Right ventricle myocardium inferior (tissue), 1 donor: ENCODE measurements at regions not wholly inside any gene's neighbourhood (a gene's known extent, or its start where the extent isn't known, plus 50 kb on each side); places are given as distances from the start of the nearest gene placed in this dataset.

Experiments
- ATAC-seq: fragments of 200-7000 bp; cut with Tn5 transposase; one replicate; pipeline ENCODE4 v1.9.1; 2020; ENCODE audit warnings: mild to moderate bottlenecking, moderate library complexity
- DNase-seq: peaks from one replicate; pipeline ENCODE4 v3.0.0; 2021; ENCODE audit errors: missing footprints
- intact Hi-C: fragments of 100-400 bp; cut with DNase I; formaldehyde crosslinking; loops from one replicate; pipeline ENCODE4 v1.11.0; 2022
- donor health status: DM: no; HTN: yes; CAD: no; lungs with severe emphysema.

- intact Hi-C loops: no loop called here
- ATAC-seq (no peak), DNase-seq (no peak)
These were observed 234.8 kb upstream of the TMEM161B start for GRCh38 chr5:88503406-88503805.

- intact Hi-C loops: no loop called here
- DNase-seq (no peak), ATAC-seq (no peak)
These were observed 234.3 kb upstream of the TMEM161B start for GRCh38 chr5:88503041-88503345.

- DNase-seq (no peak), ATAC-seq (no peak)
- intact Hi-C loops: no loop called here
These were observed 233.8 kb upstream of the TMEM161B start for GRCh38 chr5:88502179-88503040.

GRCh38 chr5:88495810-88496209 is 227.2 kb upstream of the TMEM161B start:
- intact Hi-C loops: no loop called here
- no peak for DNase-seq
- no peak for ATAC-seq

- DNase-seq (no peak), ATAC-seq (no peak)
- intact Hi-C loops: no loop called here
These were observed 222.2 kb upstream of the TMEM161B start for GRCh38 chr5:88490874-88491273.

- ATAC-seq (no peak), DNase-seq (no peak)
- intact Hi-C loops: no loop called here
These were observed 220.7 kb upstream of the TMEM161B start for GRCh38 chr5:88489364-88489763.

GRCh38 chr5:88488561-88488960 is 219.9 kb upstream of the TMEM161B start:
- ATAC-seq (no peak), DNase-seq (no peak)
- intact Hi-C loops: no loop called here

GRCh38 chr5:88488130-88488529 is 219.5 kb upstream of the TMEM161B start:
- ATAC-seq: no peak
- intact Hi-C loops: no loop called here
- no peak for DNase-seq

GRCh38 chr5:88487066-88487465 is 218.4 kb upstream of the TMEM161B start:
- intact Hi-C loops: no loop called here
- no peak for ATAC-seq
- no peak for DNase-seq

GRCh38 chr5:88486431-88486830 is 217.8 kb upstream of the TMEM161B start:
- ATAC-seq (no peak), DNase-seq (no peak)
- intact Hi-C loops: no loop called here

- DNase-seq (no peak), ATAC-seq (no peak)
- intact Hi-C loops: no loop called here
These were observed 216.9 kb upstream of the TMEM161B start for GRCh38 chr5:88485531-88485930.

GRCh38 chr5:88483964-88484672 is 215.5 kb upstream of the TMEM161B start:
- ATAC-seq: no peak
- DNase-seq: no peak
- intact Hi-C loops: no loop called here

- intact Hi-C loops: no loop called here
- ATAC-seq (no peak), DNase-seq (no peak)
These were observed 212.3 kb upstream of the TMEM161B start for GRCh38 chr5:88480801-88481499.

- DNase-seq (no peak), ATAC-seq (no peak)
- intact Hi-C loops: no loop called here
These were observed 211.6 kb upstream of the TMEM161B start for GRCh38 chr5:88480245-88480644.

- no peak for DNase-seq
- intact Hi-C loops: no loop called here
- no peak for ATAC-seq
These were observed 205.9 kb upstream of the TMEM161B start for GRCh38 chr5:88474574-88474973.

GRCh38 chr5:88470745-88471144 is 202.1 kb upstream of the TMEM161B start:
- DNase-seq (no peak), ATAC-seq (no peak)
- intact Hi-C loops: no loop called here

GRCh38 chr5:88459971-88460370 is 191.3 kb upstream of the TMEM161B start:
- intact Hi-C loops: no loop called here
- DNase-seq (no peak), ATAC-seq (no peak)

- intact Hi-C loops: no loop called here
- no peak for DNase-seq
- ATAC-seq: no peak
These were observed 184.2 kb upstream of the TMEM161B start for GRCh38 chr5:88452820-88453219.

GRCh38 chr5:88450239-88450638 is 181.6 kb upstream of the TMEM161B start:
- intact Hi-C loops: no loop called here
- DNase-seq: no peak

GRCh38 chr5:88438006-88438405 is 169.4 kb upstream of the TMEM161B start:
- no peak for DNase-seq
- intact Hi-C loops: no loop called here

More at GRCh38 chr5:88450239-88450638, 181.6 kb upstream of the TMEM161B start:
- ATAC-seq: no peak

More at GRCh38 chr5:88438006-88438405, 169.4 kb upstream of the TMEM161B start:
- ATAC-seq: no peak
